ENCODE measurements at regions not wholly inside any gene's neighbourhood (a gene's known extent, or its start where the extent isn't known, plus 50 kb on each side); places are given as distances from the start of the nearest gene placed in this dataset.
A peak's percentile ranks its signal among the peaks of the same experiment; 100 is the strongest.

- peaks cover 8% of the 10 kb centered on the region for H3K4me1 ChIP-seq (ENCODE audit: insufficient read depth)
- no peaks in the 10 kb centered on the region for H3K79me2 ChIP-seq
- H3K9me2 ChIP-seq (replicated peaks; ENCODE audit: insufficient read depth): no peaks in the 10 kb centered on the region
- H3K9me3 ChIP-seq (ENCODE audit: low read depth): no peaks in the 10 kb centered on the region
- no peaks in the 10 kb centered on the region for H3K27me3 ChIP-seq
- H4K20me1 ChIP-seq (ENCODE audit: insufficient read depth, poor library complexity, severe bottlenecking): no peaks in the 10 kb centered on the region
- WGBS (ENCODE audit: low lambda C conversion rate, missing lambda C conversion rate): 72% methylated on average over 3 of the region's 3 CpGs
- H3K36me3 ChIP-seq (replicated peaks; ENCODE audit: insufficient read depth, low read depth): no peaks in the 10 kb centered on the region
- no peak for DNase-seq (ENCODE audit: low spot score)
- no peak overlapping the region for H3K27ac ChIP-seq
- no peak overlapping the region for H3K4me3 ChIP-seq
- TF ChIP-seq EZH2phosphoT487 (IDR thresholded peaks at IDR 0.05; ENCODE audit: low read depth, severe bottlenecking, unreplicated experiment) (no peak), CTCF (IDR thresholded peaks at IDR 0.05; ENCODE audit: poor library complexity) (no peak), EZH2 (IDR thresholded peaks at IDR 0.05; ENCODE audit: borderline replicate concordance) (no peak)
- H2AFZ ChIP-seq: no peak overlapping the region
- H3K4me2 ChIP-seq: no peak overlapping the region
Observed at GRCh38 chr6:106918115-106918514, 56.4 kb downstream of the CD24 start.

- H3K4me3 ChIP-seq: no peak overlapping the region
- 94% methylated on average over 2 of the region's 2 CpGs for WGBS (ENCODE audit: low lambda C conversion rate, missing lambda C conversion rate)
- TF ChIP-seq CTCF (IDR thresholded peaks at IDR 0.05; ENCODE audit: poor library complexity) (no peak), EZH2phosphoT487 (IDR thresholded peaks at IDR 0.05; ENCODE audit: low read depth, severe bottlenecking, unreplicated experiment) (no peak), EZH2 (IDR thresholded peaks at IDR 0.05; ENCODE audit: borderline replicate concordance) (no peak)
- DNase-seq (ENCODE audit: low spot score): no peak
- no peaks in the 10 kb centered on the region for H4K20me1 ChIP-seq (ENCODE audit: insufficient read depth, poor library complexity, severe bottlenecking)
- no peaks in the 10 kb centered on the region for H3K9me2 ChIP-seq (replicated peaks; ENCODE audit: insufficient read depth)
- H3K36me3 ChIP-seq (replicated peaks; ENCODE audit: insufficient read depth, low read depth): no peaks in the 10 kb centered on the region
- H2AFZ ChIP-seq: no peak overlapping the region
- H3K9me3 ChIP-seq (ENCODE audit: low read depth): no peaks in the 10 kb centered on the region
- H3K4me2 ChIP-seq: no peak overlapping the region
- peaks cover 15% of the 10 kb centered on the region for H3K4me1 ChIP-seq (ENCODE audit: insufficient read depth)
- no peaks in the 10 kb centered on the region for H3K27me3 ChIP-seq
- no peaks in the 10 kb centered on the region for H3K79me2 ChIP-seq
- H3K27ac ChIP-seq: no peak overlapping the region
Observed at GRCh38 chr6:106916891-106917290, 57.6 kb downstream of the CD24 start.

- no peaks in the 10 kb centered on the region for H3K9me2 ChIP-seq (replicated peaks; ENCODE audit: insufficient read depth)
- H4K20me1 ChIP-seq (ENCODE audit: insufficient read depth, poor library complexity, severe bottlenecking): no peaks in the 10 kb centered on the region
- 53% methylated on average over 3 of the region's 5 CpGs for WGBS (ENCODE audit: low lambda C conversion rate, missing lambda C conversion rate)
- H3K27me3 ChIP-seq: no peaks in the 10 kb centered on the region
- H3K36me3 ChIP-seq (replicated peaks; ENCODE audit: insufficient read depth, low read depth): no peaks in the 10 kb centered on the region
- TF ChIP-seq EZH2 (IDR thresholded peaks at IDR 0.05; ENCODE audit: borderline replicate concordance) (no peak), CTCF (IDR thresholded peaks at IDR 0.05; ENCODE audit: poor library complexity) (no peak), EZH2phosphoT487 (IDR thresholded peaks at IDR 0.05; ENCODE audit: low read depth, severe bottlenecking, unreplicated experiment) (no peak)
- no peak overlapping the region for H3K4me3 ChIP-seq
- peak overlapping the region; percentile 49 for H3K27ac ChIP-seq
- no peak overlapping the region for H2AFZ ChIP-seq
- H3K79me2 ChIP-seq: no peaks in the 10 kb centered on the region
- peaks cover 25% of the 10 kb centered on the region for H3K4me1 ChIP-seq (ENCODE audit: insufficient read depth)
- peak; percentile 29 for DNase-seq (ENCODE audit: low spot score)
- H3K9me3 ChIP-seq (ENCODE audit: low read depth): no peaks in the 10 kb centered on the region
- peak overlapping the region; percentile 13 for H3K4me2 ChIP-seq
Observed at GRCh38 chr6:106913676-106914280, 60.8 kb downstream of the CD24 start.
